ENCODE measurements at regions not wholly inside any gene's neighbourhood (a gene's known extent, or its start where the extent isn't known, plus 50 kb on each side); places are given as distances from the start of the nearest gene placed in this dataset.

DNA sequence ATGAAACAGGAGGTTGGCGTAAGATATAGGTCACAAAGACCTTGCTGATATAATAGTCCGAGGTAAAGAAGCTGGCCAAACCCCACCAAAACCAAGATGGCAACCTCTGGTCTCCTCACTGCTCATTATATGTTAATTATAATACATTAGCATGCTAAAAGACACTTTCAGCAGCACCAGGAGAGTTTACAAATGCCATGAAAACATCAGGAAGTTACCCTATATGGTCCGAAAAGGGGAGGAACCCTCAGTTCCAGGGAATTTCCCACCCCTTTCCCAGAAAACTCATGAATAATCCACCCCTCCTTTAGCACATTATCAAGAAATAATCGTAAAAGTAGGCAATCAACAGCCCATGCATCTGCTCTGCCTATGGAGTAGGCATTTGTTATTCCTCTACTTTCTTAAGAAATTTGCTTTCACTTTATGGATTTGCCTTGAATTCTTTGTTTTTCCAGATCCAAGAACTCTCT, 923.4 kb downstream of the QKI start:
- TF ChIP-seq, protein P1, sequence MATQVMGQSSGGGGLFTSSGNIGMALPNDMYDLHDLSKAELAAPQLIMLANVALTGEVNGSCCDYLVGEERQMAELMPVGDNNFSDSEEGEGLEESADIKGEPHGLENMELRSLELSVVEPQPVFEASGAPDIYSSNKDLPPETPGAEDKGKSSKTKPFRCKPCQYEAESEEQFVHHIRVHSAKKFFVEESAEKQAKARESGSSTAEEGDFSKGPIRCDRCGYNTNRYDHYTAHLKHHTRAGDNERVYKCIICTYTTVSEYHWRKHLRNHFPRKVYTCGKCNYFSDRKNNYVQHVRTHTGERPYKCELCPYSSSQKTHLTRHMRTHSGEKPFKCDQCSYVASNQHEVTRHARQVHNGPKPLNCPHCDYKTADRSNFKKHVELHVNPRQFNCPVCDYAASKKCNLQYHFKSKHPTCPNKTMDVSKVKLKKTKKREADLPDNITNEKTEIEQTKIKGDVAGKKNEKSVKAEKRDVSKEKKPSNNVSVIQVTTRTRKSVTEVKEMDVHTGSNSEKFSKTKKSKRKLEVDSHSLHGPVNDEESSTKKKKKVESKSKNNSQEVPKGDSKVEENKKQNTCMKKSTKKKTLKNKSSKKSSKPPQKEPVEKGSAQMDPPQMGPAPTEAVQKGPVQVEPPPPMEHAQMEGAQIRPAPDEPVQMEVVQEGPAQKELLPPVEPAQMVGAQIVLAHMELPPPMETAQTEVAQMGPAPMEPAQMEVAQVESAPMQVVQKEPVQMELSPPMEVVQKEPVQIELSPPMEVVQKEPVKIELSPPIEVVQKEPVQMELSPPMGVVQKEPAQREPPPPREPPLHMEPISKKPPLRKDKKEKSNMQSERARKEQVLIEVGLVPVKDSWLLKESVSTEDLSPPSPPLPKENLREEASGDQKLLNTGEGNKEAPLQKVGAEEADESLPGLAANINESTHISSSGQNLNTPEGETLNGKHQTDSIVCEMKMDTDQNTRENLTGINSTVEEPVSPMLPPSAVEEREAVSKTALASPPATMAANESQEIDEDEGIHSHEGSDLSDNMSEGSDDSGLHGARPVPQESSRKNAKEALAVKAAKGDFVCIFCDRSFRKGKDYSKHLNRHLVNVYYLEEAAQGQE (IDR thresholded peaks at IDR 0.05; ENCODE audit: insufficient read depth in 1 of 2, low read depth in 2 of 2, low read length in 2 of 2) = no peak
- TF ChIP-seq FOXP2 (optimal IDR thresholded peaks at IDR 0.05; ENCODE audit: borderline replicate concordance, extremely low read depth, extremely low read length, insufficient read depth) = no peak
- no peak for TF ChIP-seq SIN3A (IDR thresholded peaks at IDR 0.05; ENCODE audit: borderline replicate concordance, insufficient read depth, low read length)
- no peak for TF ChIP-seq TAF1 (IDR thresholded peaks at IDR 0.05; ENCODE audit: borderline replicate concordance, insufficient read depth, low read length)
- TF ChIP-seq POLR2AphosphoS5 (IDR thresholded peaks at IDR 0.05; ENCODE audit: low read depth, low read length) = no peak

DNA sequence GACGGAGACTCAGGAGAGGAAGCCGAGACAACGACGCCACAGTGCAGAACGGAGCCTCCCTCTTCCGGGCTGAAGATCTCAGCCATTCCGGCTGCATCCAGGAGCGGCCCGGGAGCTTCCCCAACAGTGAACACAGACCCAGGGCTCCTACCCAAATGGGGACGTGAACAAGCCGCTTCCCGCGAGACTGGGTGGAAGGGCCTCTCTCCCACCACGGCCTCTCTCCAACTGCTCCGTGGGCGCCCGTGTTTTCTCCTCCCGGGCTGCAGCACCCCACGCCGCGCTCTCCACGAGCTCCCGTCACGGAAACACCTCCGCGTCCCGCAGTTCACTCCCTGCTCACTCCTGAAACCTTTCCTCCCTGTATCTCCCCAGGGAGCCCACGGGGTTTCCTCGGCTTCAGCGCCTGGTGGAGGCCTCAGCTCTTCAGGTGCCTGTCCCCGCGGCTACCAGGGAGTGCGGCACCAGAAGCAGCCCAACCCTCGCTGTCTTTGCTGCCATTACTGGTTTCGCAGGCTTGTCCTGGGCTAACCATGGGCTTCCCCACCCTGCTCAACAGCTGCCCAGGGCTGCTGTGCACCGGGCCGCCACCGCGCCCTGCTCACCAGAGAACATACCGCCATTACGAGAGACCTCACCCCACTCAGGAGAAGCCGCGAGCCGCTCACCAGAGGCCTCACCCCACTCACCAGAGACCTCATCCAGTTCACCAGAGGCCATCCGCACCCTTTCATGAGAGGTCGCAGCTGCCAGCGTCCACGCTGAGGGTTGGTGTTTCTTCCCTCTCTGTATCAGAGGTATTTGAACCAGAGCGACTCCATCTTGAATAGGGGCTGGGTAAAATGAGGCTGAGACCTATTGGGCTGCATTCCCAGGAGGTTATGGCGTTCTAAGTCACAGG, 922.8 kb downstream of the QKI start:
- TF ChIP-seq, protein P1 (IDR thresholded peaks at IDR 0.05; ENCODE audit: insufficient read depth in 1 of 2, low read depth in 2 of 2, low read length in 2 of 2) = no peak
- TF ChIP-seq SIN3A (IDR thresholded peaks at IDR 0.05; ENCODE audit: borderline replicate concordance, insufficient read depth, low read length) (no peak), TAF1 (IDR thresholded peaks at IDR 0.05; ENCODE audit: borderline replicate concordance, insufficient read depth, low read length) (no peak), POLR2AphosphoS5 (IDR thresholded peaks at IDR 0.05; ENCODE audit: low read depth, low read length) (no peak), FOXP2 (optimal IDR thresholded peaks at IDR 0.05; ENCODE audit: borderline replicate concordance, extremely low read depth, extremely low read length, insufficient read depth) (no peak)

GRCh38 chr6:164336455-164336854, 921.9 kb downstream of the QKI start:
- TF ChIP-seq, protein P1 (IDR thresholded peaks at IDR 0.05; ENCODE audit: insufficient read depth in 1 of 2, low read depth in 2 of 2, low read length in 2 of 2) = no peak
- TF ChIP-seq TAF1 (IDR thresholded peaks at IDR 0.05; ENCODE audit: borderline replicate concordance, insufficient read depth, low read length) (no peak), FOXP2 (optimal IDR thresholded peaks at IDR 0.05; ENCODE audit: borderline replicate concordance, extremely low read depth, extremely low read length, insufficient read depth) (no peak), SIN3A (IDR thresholded peaks at IDR 0.05; ENCODE audit: borderline replicate concordance, insufficient read depth, low read length) (no peak), POLR2AphosphoS5 (IDR thresholded peaks at IDR 0.05; ENCODE audit: low read depth, low read length) (no peak)

DNA sequence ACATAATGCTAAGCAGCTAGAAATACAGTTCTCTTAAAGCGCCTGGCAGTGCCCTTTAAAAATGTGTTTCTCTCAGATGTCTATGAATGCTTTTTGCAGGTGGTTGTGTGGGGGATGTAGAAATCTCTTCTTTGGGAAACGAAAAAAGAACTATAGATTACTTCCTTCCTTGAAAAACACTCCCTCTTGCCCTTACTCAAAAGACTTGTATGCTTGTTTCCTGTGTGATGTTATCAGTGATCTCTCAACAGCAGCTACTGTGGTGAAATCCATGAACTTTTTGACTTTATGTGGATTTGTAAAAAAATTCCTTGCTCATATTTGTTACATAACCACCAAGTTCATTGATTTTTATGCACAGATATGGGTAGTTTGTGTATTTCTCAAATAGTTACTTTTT, 916.5 kb downstream of the QKI start:
- TF ChIP-seq POLR2AphosphoS5 (IDR thresholded peaks at IDR 0.05; ENCODE audit: low read depth, low read length) = no peak
- TF ChIP-seq TAF1 (IDR thresholded peaks at IDR 0.05; ENCODE audit: borderline replicate concordance, insufficient read depth, low read length) = no peak
- TF ChIP-seq FOXP2 (optimal IDR thresholded peaks at IDR 0.05; ENCODE audit: borderline replicate concordance, extremely low read depth, extremely low read length, insufficient read depth) = no peak
- TF ChIP-seq, protein P1 (IDR thresholded peaks at IDR 0.05; ENCODE audit: insufficient read depth in 1 of 2, low read depth in 2 of 2, low read length in 2 of 2) = no peak
- no peak for TF ChIP-seq SIN3A (IDR thresholded peaks at IDR 0.05; ENCODE audit: borderline replicate concordance, insufficient read depth, low read length)
